Activated CD8-positive, alpha-beta T cell treated with anti-CD3 and anti-CD28 coated beads for 36 hours (primary cell): ENCODE measurements at regions not wholly inside any gene's neighbourhood (a gene's known extent, or its start where the extent isn't known, plus 50 kb on each side); places are given as distances from the start of the nearest gene placed in this dataset.

Experiments
- ATAC-seq: fragments of 200-7000 bp; cut with Tn5 transposase; one replicate; pipeline ENCODE4 v1.10.0; 2021; ENCODE audit warnings: mild to moderate bottlenecking, moderate library complexity
- CTCF ChIA-PET: fragments of 350-600 bp; sonication (Branson Sonifier 250); formaldehyde crosslinking; loops from one replicate; lab custom pipeline; 2021; ENCODE audit warnings: antibody characterized with exemption; lab: Charles Lee
- POLR2A ChIA-PET: fragments of 350-600 bp; sonication (Branson Sonifier 250); formaldehyde crosslinking; loops from one replicate; lab custom pipeline; 2021; ENCODE audit warnings: antibody characterized with exemption; lab: Charles Lee
- DNase-seq: peaks from one replicate; pipeline ENCODE4 v3.0.0-alpha.2; 2020
- H3K27ac Mint-ChIP-seq: one replicate; pipeline ENCODE4 v1.8.0; 2021; ENCODE audit warnings: mild to moderate bottlenecking, mixed read lengths
- H3K27me3 Mint-ChIP-seq: one replicate; pipeline ENCODE4 v1.8.0; 2021; ENCODE audit warnings: mixed read lengths
- H3K36me3 Mint-ChIP-seq: one replicate; pipeline ENCODE4 v1.8.0; 2021; ENCODE audit warnings: low read depth, mixed read lengths
- H3K4me1 Mint-ChIP-seq: one replicate; pipeline ENCODE4 v1.8.0; 2021; ENCODE audit warnings: low read depth, mixed read lengths
- H3K4me3 Mint-ChIP-seq: one replicate; pipeline ENCODE4 v1.8.0; 2021; ENCODE audit warnings: mild to moderate bottlenecking, moderate library complexity, mixed read lengths
- H3K9me3 Mint-ChIP-seq: one replicate; pipeline ENCODE4 v1.8.0; 2021; ENCODE audit warnings: mixed read lengths
- intact Hi-C: fragments of 100-400 bp; cut with micrococcal nuclease; formaldehyde crosslinking; loops from one replicate; pipeline ENCODE4 v1.10.0; 2022
- TF ChIP-seq, protein P1 (sequence below): fragments of 200-600 bp; IDR thresholded peaks from one replicate; pipeline ENCODE4 v1.8.0; 2022; ENCODE audit warnings: antibody characterized with exemption, mild to moderate bottlenecking

DNA sequence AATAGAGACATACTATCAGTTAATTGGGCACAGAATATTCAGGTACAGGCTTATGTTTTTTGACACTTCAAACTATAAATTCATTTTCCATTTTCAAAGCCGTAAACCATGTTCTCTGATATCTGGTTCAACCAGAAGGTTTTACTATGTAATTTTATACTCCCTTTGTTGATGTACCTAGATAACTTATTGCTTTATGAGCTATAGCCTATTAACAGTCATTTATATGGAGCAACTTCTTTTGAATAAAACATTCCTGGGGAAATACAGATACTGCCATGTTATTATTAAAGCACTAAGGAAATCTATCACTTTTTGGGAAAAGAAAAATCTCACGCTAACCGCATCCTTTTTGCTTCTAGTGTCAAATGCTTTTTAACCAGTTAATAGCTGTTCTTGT, 505.6 kb downstream of the PYDC2 start:
- DNase-seq (no peak), ATAC-seq (no peak)
- Mint-ChIP-seq H3K9me3 (peaks cover 1% of the 10 kb centered on the region), H3K27ac (no peak overlapping the region), H3K4me3 (no peak overlapping the region), H3K27me3 (no peaks in the 10 kb centered on the region), H3K36me3 (no peaks in the 10 kb centered on the region), H3K4me1 (no peaks in the 10 kb centered on the region)
- intact Hi-C loops = no loop called here
- TF ChIP-seq, protein P1, sequence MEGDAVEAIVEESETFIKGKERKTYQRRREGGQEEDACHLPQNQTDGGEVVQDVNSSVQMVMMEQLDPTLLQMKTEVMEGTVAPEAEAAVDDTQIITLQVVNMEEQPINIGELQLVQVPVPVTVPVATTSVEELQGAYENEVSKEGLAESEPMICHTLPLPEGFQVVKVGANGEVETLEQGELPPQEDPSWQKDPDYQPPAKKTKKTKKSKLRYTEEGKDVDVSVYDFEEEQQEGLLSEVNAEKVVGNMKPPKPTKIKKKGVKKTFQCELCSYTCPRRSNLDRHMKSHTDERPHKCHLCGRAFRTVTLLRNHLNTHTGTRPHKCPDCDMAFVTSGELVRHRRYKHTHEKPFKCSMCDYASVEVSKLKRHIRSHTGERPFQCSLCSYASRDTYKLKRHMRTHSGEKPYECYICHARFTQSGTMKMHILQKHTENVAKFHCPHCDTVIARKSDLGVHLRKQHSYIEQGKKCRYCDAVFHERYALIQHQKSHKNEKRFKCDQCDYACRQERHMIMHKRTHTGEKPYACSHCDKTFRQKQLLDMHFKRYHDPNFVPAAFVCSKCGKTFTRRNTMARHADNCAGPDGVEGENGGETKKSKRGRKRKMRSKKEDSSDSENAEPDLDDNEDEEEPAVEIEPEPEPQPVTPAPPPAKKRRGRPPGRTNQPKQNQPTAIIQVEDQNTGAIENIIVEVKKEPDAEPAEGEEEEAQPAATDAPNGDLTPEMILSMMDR = no peak
- ChIA-PET CTCF (no interaction called here), POLR2A (no interaction called here)

DNA sequence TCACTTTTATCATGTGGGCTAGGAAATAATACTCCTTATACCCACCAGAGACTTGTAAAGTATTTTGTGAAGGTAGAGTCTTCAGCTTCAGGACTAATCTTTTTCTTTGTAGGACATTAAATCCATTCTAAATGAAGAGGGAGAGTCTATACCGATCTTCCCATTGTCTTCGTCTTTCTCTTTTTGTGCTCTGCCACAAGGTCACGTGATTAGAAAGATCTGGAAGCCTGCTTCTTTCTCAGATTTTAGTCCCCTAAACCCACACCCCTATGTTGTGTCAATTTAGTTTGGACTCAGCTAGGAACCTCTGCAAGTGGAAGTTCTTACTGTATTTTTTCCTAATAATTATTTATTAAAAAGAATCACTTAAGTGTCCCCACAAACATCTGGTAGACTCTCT, 507.3 kb downstream of the PYDC2 start:
- Mint-ChIP-seq H3K4me1 (no peaks in the 10 kb centered on the region), H3K4me3 (no peak overlapping the region), H3K36me3 (no peaks in the 10 kb centered on the region), H3K27ac (no peak overlapping the region), H3K9me3 (peaks cover 1% of the 10 kb centered on the region), H3K27me3 (no peaks in the 10 kb centered on the region)
- ChIA-PET POLR2A (no interaction called here), CTCF (no interaction called here)
- ATAC-seq (no peak), DNase-seq (no peak)
- TF ChIP-seq, protein P1 = no peak
- intact Hi-C loops = no loop called here

GRCh38 chr3:191972714-191973398, 511.9 kb downstream of the PYDC2 start:
- no peaks in the 10 kb centered on the region for H3K4me1 Mint-ChIP-seq
- CTCF ChIA-PET = interaction anchor here (0.9 kb wide), 1 partner anchor 19 kb away, joined by 3 read pairs; no protein-coding TSS in a partner anchor
- POLR2A ChIA-PET = no interaction called here
- ATAC-seq (no peak), DNase-seq (no peak)
- TF ChIP-seq, protein P1 = no peak
- H3K4me3 Mint-ChIP-seq = no peak overlapping the region
- no peaks in the 10 kb centered on the region for H3K27me3 Mint-ChIP-seq
- peaks cover 3% of the 10 kb centered on the region for H3K9me3 Mint-ChIP-seq
- H3K36me3 Mint-ChIP-seq = no peaks in the 10 kb centered on the region
- intact Hi-C loops = no loop called here
- no peak overlapping the region for H3K27ac Mint-ChIP-seq

DNA sequence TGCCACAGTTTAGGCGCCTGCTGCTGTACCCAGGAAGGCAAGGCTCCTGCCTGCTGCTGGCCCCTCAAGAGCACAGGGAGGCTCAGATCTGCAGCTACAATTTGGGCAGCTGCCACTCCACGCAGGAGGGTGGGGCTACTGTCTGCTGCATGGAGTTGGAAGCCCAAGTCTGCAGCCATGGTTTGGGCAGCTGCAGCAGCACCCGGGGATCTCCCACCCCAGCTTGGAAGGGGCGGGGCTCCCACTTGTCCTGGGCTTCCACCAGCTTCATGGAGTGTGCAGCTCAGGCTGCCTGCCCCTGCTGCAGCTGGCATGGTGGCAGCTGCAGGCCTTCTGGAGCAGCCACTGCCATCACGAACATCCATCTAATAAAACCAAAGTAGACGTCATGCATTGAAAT, 512.9 kb downstream of the PYDC2 start:
- Mint-ChIP-seq H3K4me3 (no peak overlapping the region), H3K27ac (no peak overlapping the region), H3K36me3 (no peaks in the 10 kb centered on the region), H3K27me3 (no peaks in the 10 kb centered on the region), H3K4me1 (no peaks in the 10 kb centered on the region), H3K9me3 (peaks cover 3% of the 10 kb centered on the region)
- DNase-seq = no peak
- TF ChIP-seq, protein P1 = no peak
- no peak for ATAC-seq
- ChIA-PET POLR2A (no interaction called here), CTCF (interaction anchor here (0.9 kb wide), 1 partner anchor 18 kb away, joined by 3 read pairs; no protein-coding TSS in a partner anchor)
- intact Hi-C loops = no loop called here

- DNase-seq (no peak), ATAC-seq (no peak)
- TF ChIP-seq, protein P1 = no peak
- ChIA-PET POLR2A (no interaction called here), CTCF (no interaction called here)
- Mint-ChIP-seq H3K4me3 (no peak overlapping the region), H3K9me3 (peaks cover 3% of the 10 kb centered on the region), H3K27me3 (no peaks in the 10 kb centered on the region), H3K4me1 (no peaks in the 10 kb centered on the region), H3K27ac (no peak overlapping the region), H3K36me3 (no peaks in the 10 kb centered on the region)
- intact Hi-C loops = no loop called here
These were observed 515.0 kb downstream of the PYDC2 start for GRCh38 chr3:191975936-191976335.
